BE2C (cell line): ENCODE measurements at regions not wholly inside any gene's neighbourhood (a gene's known extent, or its start where the extent isn't known, plus 50 kb on each side); places are given as distances from the start of the nearest gene placed in this dataset.

Source experiments
- DNase-seq: peaks from one replicate; pipeline ENCODE4 v3.0.0-alpha.2; 2020
- H3K27me3 ChIP-seq: fragments of 250-450 bp; sonication (Bioruptor Pico); 2 replicates; pipeline ENCODE4 v1.5.1; 2020; ENCODE audit warnings: mild to moderate bottlenecking
- H3K36me3 ChIP-seq: fragments of 250-450 bp; sonication (Bioruptor Pico); 2 replicates; pipeline ENCODE4 v1.5.1; 2020; ENCODE audit warnings: mild to moderate bottlenecking
- H3K4me1 ChIP-seq: fragments of 250-450 bp; sonication (Bioruptor Pico); 2 replicates; pipeline ENCODE4 v1.5.1; 2020
- H3K4me3 ChIP-seq: 2 replicates; pipeline ENCODE4 v1.5.1; 2011; ENCODE audit warnings: low read depth, low read length
- H3K9me3 ChIP-seq: fragments of 250-450 bp; sonication (Bioruptor Pico); 2 replicates; pipeline ENCODE4 v1.5.1; 2020
- CTCF ChIP-seq: IDR thresholded peaks from 2 replicates; pipeline ENCODE4 v1.5.1; 2012; ENCODE audit warnings: mild to moderate bottlenecking, low read depth, low read length

- Histone ChIP-seq H3K4me3 (no peak overlapping the region), H3K36me3 (no peaks in the 10 kb centered on the region), H3K27me3 (peaks cover 8% of the 10 kb centered on the region), H3K9me3 (no peaks in the 10 kb centered on the region), H3K4me1 (no peaks in the 10 kb centered on the region)
- no peak for TF ChIP-seq CTCF
- no peak for DNase-seq
These were observed 55.3 kb upstream of the FAM204A start for GRCh38 chr10:118397391-118397790.

DNA sequence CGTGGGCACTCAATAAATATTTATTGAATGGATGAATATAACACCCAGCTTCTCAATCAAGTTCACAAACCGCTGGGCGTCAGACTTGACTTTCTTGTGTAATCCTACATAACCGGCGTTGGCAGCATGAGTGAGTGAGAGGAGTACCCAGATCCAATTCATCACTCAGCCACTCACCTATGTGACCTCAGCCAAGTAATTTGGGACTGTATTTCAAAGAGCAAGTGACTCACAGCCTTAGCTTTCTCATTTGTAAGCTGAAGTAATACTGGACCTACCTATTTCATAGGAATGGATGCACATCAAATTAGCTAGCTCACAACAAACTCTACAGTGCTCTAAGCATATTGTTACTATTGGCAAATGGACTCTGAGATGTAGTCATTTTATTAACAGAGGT is 53.8 kb upstream of the FAM204A start:
- TF ChIP-seq CTCF, result no peak
- H3K9me3 ChIP-seq, result no peaks in the 10 kb centered on the region
- H3K27me3 ChIP-seq, result peaks cover 8% of the 10 kb centered on the region
- H3K36me3 ChIP-seq, result no peaks in the 10 kb centered on the region
- no peak overlapping the region for H3K4me3 ChIP-seq
- DNase-seq, result no peak
- no peaks in the 10 kb centered on the region for H3K4me1 ChIP-seq

- TF ChIP-seq CTCF, result no peak
- H3K27me3 ChIP-seq, result peaks cover 8% of the 10 kb centered on the region
- H3K9me3 ChIP-seq, result no peaks in the 10 kb centered on the region
- H3K4me3 ChIP-seq, result no peak overlapping the region
- H3K4me1 ChIP-seq, result no peaks in the 10 kb centered on the region
- DNase-seq, result no peak
- H3K36me3 ChIP-seq, result no peaks in the 10 kb centered on the region
These were observed 52.4 kb upstream of the FAM204A start for GRCh38 chr10:118394301-118395200.

DNA sequence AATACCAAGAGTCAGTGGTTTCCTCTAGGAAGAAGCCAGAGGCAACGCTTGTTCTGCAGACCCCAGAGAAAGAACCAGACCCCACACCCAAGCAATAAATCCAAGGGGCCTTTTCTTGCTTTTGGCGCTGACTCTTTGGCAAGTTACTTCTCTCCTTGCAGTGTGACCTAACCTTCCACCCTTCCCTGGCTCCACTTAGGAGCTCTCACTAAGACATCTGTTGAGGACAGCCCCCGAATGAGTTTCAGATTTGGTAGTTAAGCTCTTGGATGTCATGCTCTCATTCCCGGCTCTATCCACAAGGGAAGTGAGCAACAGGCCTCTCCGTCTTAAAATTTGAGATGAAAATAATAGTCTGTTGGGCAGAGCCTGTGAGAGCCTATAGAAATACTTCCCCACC is 50.6 kb upstream of the FAM204A start:
- Histone ChIP-seq H3K9me3 (no peaks in the 10 kb centered on the region), H3K27me3 (peaks cover 5% of the 10 kb centered on the region), H3K4me1 (no peaks in the 10 kb centered on the region), H3K36me3 (no peaks in the 10 kb centered on the region), H3K4me3 (no peak overlapping the region)
- DNase-seq, result no peak
- TF ChIP-seq CTCF, result no peak
